DMS79 (cell line): ENCODE measurements at regions not wholly inside any gene's neighbourhood (a gene's known extent, or its start where the extent isn't known, plus 50 kb on each side); places are given as distances from the start of the nearest gene placed in this dataset.

Experiments
- DNase-seq: peaks from one replicate; lab custom pipeline; 2025; lab: John Stamatoyannopoulos, UW

- no peak for DNase-seq
Observed at GRCh38 chr9:89655990-89656657, 51.3 kb downstream of the GADD45G start.

- no peak for DNase-seq
Observed at GRCh38 chr9:89657295-89657694, 52.5 kb downstream of the GADD45G start.

- DNase-seq, result no peak
Observed at GRCh38 chr9:89657765-89658164, 53.0 kb downstream of the GADD45G start.

- no peak for DNase-seq
Observed at GRCh38 chr9:89658401-89658800, 53.6 kb downstream of the GADD45G start.

- no peak for DNase-seq
Observed at GRCh38 chr9:89658931-89659330, 54.1 kb downstream of the GADD45G start.

GRCh38 chr9:89659473-89659872 lies 54.7 kb downstream of the GADD45G start:
- DNase-seq, result no peak

- DNase-seq, result no peak
Observed at GRCh38 chr9:89659891-89660685, 55.3 kb downstream of the GADD45G start.

GRCh38 chr9:89661391-89661949 lies 56.7 kb downstream of the GADD45G start:
- DNase-seq, result no peak

GRCh38 chr9:89661956-89662717 lies 57.3 kb downstream of the GADD45G start:
- peak; percentile 86 for DNase-seq

- DNase-seq, result no peak
Observed at GRCh38 chr9:89662718-89663613, 58.2 kb downstream of the GADD45G start.

GRCh38 chr9:89663614-89663970 lies 58.8 kb downstream of the GADD45G start:
- no peak for DNase-seq

- DNase-seq, result no peak
Observed at GRCh38 chr9:89664010-89664409, 59.2 kb downstream of the GADD45G start.

GRCh38 chr9:89664896-89665329 lies 60.1 kb downstream of the GADD45G start:
- DNase-seq, result peak; percentile 86

- DNase-seq, result no peak
Observed at GRCh38 chr9:89666364-89666763, 61.6 kb downstream of the GADD45G start.

- no peak for DNase-seq
Observed at GRCh38 chr9:89666950-89667349, 62.1 kb downstream of the GADD45G start.

GRCh38 chr9:89667726-89668125 lies 62.9 kb downstream of the GADD45G start:
- DNase-seq, result peak; percentile 9

- peak; percentile 55 for DNase-seq
Observed at GRCh38 chr9:89668216-89668865, 63.5 kb downstream of the GADD45G start.

- DNase-seq, result no peak
Observed at GRCh38 chr9:89668866-89669246, 64.0 kb downstream of the GADD45G start.

GRCh38 chr9:89669361-89669842 lies 64.6 kb downstream of the GADD45G start:
- no peak for DNase-seq

- DNase-seq, result no peak
Observed at GRCh38 chr9:89670114-89670513, 65.3 kb downstream of the GADD45G start.
